Neural cell (in vitro differentiated cells): ENCODE measurements at regions not wholly inside any gene's neighbourhood (a gene's known extent, or its start where the extent isn't known, plus 50 kb on each side); places are given as distances from the start of the nearest gene placed in this dataset.

Experiments used
- H2AFZ ChIP-seq: fragments of 200-600, 300-800 bp; sonication (generic), shearing (Covaris generic); 2 replicates; pipeline ENCODE4 v1.6.0; 2014; ENCODE audit warnings: low read depth, mild to moderate bottlenecking, antibody characterized with exemption, low read length, moderate library complexity
- H3F3A ChIP-seq: fragments of 200-600 bp; shearing (Covaris generic); 2 replicates; pipeline ENCODE4 v1.6.1; 2016; ENCODE audit warnings: mild to moderate bottlenecking, moderate library complexity, mixed read lengths, antibody characterized with exemption, low read length; ENCODE audit not compliant: insufficient read depth, poor library complexity, severe bottlenecking
- H3K27ac ChIP-seq: fragments of 200-600, 300-800 bp; sonication (generic), shearing (Covaris generic); 2 replicates; pipeline ENCODE4 v1.5.1; 2014; ENCODE audit warnings: mild to moderate bottlenecking, low read length, moderate library complexity
- H3K27me3 ChIP-seq: fragments of 300-800, 200-600 bp; sonication (generic), shearing (Covaris generic); 2 replicates; pipeline ENCODE4 v1.6.0; 2014; ENCODE audit warnings: mild to moderate bottlenecking, low read depth, low read length, moderate library complexity; ENCODE audit not compliant: insufficient read depth
- H3K36me3 ChIP-seq: fragments of 300-800, 200-600 bp; sonication (generic), shearing (Covaris generic); 2 replicates; pipeline ENCODE4 v1.5.1; 2014; ENCODE audit warnings: mild to moderate bottlenecking, antibody characterized with exemption, low read length, moderate library complexity; ENCODE audit not compliant: insufficient read depth
- H3K4me2 ChIP-seq: fragments of 300-800, 200-600 bp; sonication (generic), shearing (Covaris generic); 2 replicates; pipeline ENCODE4 v1.6.0; 2014; ENCODE audit warnings: mild to moderate bottlenecking, low read length
- H3K4me3 ChIP-seq: fragments of 300-800, 200-600 bp; sonication (generic), shearing (Covaris generic); 2 replicates; pipeline ENCODE4 v1.5.1; 2014; ENCODE audit warnings: mild to moderate bottlenecking, low read length, moderate library complexity
- H3K79me2 ChIP-seq: fragments of 200-600 bp; shearing (Covaris generic); replicated peaks from 2 replicates; pipeline ENCODE4 v1.6.0; 2014; ENCODE audit warnings: mild to moderate bottlenecking, low read length, moderate library complexity; ENCODE audit not compliant: insufficient read depth
- H3K9ac ChIP-seq: fragments of 300-800, 200-600 bp; sonication (generic), shearing (Covaris generic); 2 replicates; pipeline ENCODE4 v1.6.1; 2016; ENCODE audit warnings: mild to moderate bottlenecking, low read length, mixed read lengths
- H3K9me2 ChIP-seq: fragments of 200-600 bp; shearing (Covaris generic); 2 replicates; pipeline ENCODE4 v1.6.1; 2016; ENCODE audit warnings: mild to moderate bottlenecking, low read length, mixed read lengths; ENCODE audit not compliant: insufficient read depth
- H3K9me3 ChIP-seq: fragments of 200-600, 300-800 bp; sonication (generic), shearing (Covaris generic); 2 replicates; pipeline ENCODE4 v1.6.1; 2016; ENCODE audit warnings: mild to moderate bottlenecking, mixed run types, low read length, moderate library complexity, mixed read lengths
- H4K20me1 ChIP-seq: fragments of 200-600 bp; shearing (Covaris generic); 2 replicates; pipeline ENCODE4 v1.6.1; 2016; ENCODE audit warnings: mild to moderate bottlenecking, mixed run types; ENCODE audit not compliant: insufficient read depth
- EP300 ChIP-seq: fragments of 450-650 bp; conservative IDR thresholded peaks from 2 replicates; pipeline ENCODE4 v1.6.1; 2014; ENCODE audit warnings: antibody characterized with exemption, mild to moderate bottlenecking, moderate library complexity; ENCODE audit not compliant: poor library complexity, severe bottlenecking
- EZH2 ChIP-seq: fragments of 200-600, 300-800 bp; shearing (Covaris generic), sonication (generic); IDR thresholded peaks from 2 replicates; pipeline ENCODE4 v1.6.1; 2014; ENCODE audit warnings: antibody characterized with exemption, low read length, borderline replicate concordance, mild to moderate bottlenecking; ENCODE audit not compliant: insufficient read depth, poor library complexity, severe bottlenecking
- MXI1 ChIP-seq: fragments of 450-650 bp; conservative IDR thresholded peaks from 2 replicates; pipeline ENCODE4 v1.6.1; 2014; ENCODE audit warnings: antibody characterized with exemption, mild to moderate bottlenecking; ENCODE audit not compliant: poor library complexity, severe bottlenecking
- POLR2AphosphoS5 ChIP-seq: IDR thresholded peaks from 2 replicates; pipeline ENCODE4 v1.6.1; 2012
- RAD21 ChIP-seq: fragments of 450-650 bp; conservative IDR thresholded peaks from 2 replicates; pipeline ENCODE4 v1.6.1; 2014; ENCODE audit warnings: antibody characterized with exemption, mild to moderate bottlenecking, moderate library complexity
- SMC3 ChIP-seq: fragments of 450-650 bp; conservative IDR thresholded peaks from 2 replicates; pipeline ENCODE4 v1.6.1; 2014; ENCODE audit warnings: antibody characterized with exemption, mild to moderate bottlenecking, moderate library complexity; ENCODE audit not compliant: poor library complexity
- TAF1 ChIP-seq: IDR thresholded peaks from 2 replicates; pipeline ENCODE4 v1.6.1; 2012; ENCODE audit warnings: low read depth
- TF ChIP-seq, protein P1 (sequence below): fragments of 450-650 bp; IDR thresholded peaks from 2 replicates; pipeline ENCODE4 v1.5.1; 2014; ENCODE audit warnings: antibody characterized with exemption, mild to moderate bottlenecking, moderate library complexity; ENCODE audit not compliant: poor library complexity, severe bottlenecking
- TF ChIP-seq, protein P2 (sequence below): IDR thresholded peaks from 2 replicates; pipeline ENCODE4 v1.6.1; 2012; ENCODE audit warnings: borderline replicate concordance

DNA sequence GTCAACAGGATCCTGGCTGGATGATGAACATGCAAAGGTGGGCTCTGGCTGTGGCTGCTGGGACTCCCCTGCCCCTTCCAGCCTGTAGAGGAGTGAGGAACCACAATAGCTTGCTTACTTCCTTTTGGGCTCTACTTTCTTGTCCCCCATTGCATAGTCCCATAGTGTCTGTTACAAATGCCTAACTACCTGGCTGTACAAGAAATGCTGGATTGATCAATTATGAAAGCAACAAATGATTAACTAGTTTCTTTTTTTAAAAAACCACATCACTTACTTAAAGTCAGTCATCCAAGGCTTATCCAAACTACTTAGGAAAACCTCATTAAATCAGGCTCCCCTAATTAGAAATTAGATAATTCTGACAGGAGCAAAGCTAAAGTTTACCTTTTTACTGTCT lies 514.1 kb upstream of the PKN2 start:
- Histone ChIP-seq H3K4me2 (no peak overlapping the region), H3F3A (no peaks in the 10 kb centered on the region), H3K27ac (no peak overlapping the region), H3K27me3 (no peaks in the 10 kb centered on the region), H3K36me3 (no peaks in the 10 kb centered on the region), H3K9me3 (no peaks in the 10 kb centered on the region), H4K20me1 (no peaks in the 10 kb centered on the region), H3K9me2 (no peaks in the 10 kb centered on the region), H3K4me3 (no peak overlapping the region), H2AFZ (no peak overlapping the region), H3K79me2 (no peaks in the 10 kb centered on the region), H3K9ac (no peak overlapping the region)
- no peak for TF ChIP-seq SMC3
- TF ChIP-seq, protein P1, sequence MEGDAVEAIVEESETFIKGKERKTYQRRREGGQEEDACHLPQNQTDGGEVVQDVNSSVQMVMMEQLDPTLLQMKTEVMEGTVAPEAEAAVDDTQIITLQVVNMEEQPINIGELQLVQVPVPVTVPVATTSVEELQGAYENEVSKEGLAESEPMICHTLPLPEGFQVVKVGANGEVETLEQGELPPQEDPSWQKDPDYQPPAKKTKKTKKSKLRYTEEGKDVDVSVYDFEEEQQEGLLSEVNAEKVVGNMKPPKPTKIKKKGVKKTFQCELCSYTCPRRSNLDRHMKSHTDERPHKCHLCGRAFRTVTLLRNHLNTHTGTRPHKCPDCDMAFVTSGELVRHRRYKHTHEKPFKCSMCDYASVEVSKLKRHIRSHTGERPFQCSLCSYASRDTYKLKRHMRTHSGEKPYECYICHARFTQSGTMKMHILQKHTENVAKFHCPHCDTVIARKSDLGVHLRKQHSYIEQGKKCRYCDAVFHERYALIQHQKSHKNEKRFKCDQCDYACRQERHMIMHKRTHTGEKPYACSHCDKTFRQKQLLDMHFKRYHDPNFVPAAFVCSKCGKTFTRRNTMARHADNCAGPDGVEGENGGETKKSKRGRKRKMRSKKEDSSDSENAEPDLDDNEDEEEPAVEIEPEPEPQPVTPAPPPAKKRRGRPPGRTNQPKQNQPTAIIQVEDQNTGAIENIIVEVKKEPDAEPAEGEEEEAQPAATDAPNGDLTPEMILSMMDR = no peak
- TF ChIP-seq, protein P2, sequence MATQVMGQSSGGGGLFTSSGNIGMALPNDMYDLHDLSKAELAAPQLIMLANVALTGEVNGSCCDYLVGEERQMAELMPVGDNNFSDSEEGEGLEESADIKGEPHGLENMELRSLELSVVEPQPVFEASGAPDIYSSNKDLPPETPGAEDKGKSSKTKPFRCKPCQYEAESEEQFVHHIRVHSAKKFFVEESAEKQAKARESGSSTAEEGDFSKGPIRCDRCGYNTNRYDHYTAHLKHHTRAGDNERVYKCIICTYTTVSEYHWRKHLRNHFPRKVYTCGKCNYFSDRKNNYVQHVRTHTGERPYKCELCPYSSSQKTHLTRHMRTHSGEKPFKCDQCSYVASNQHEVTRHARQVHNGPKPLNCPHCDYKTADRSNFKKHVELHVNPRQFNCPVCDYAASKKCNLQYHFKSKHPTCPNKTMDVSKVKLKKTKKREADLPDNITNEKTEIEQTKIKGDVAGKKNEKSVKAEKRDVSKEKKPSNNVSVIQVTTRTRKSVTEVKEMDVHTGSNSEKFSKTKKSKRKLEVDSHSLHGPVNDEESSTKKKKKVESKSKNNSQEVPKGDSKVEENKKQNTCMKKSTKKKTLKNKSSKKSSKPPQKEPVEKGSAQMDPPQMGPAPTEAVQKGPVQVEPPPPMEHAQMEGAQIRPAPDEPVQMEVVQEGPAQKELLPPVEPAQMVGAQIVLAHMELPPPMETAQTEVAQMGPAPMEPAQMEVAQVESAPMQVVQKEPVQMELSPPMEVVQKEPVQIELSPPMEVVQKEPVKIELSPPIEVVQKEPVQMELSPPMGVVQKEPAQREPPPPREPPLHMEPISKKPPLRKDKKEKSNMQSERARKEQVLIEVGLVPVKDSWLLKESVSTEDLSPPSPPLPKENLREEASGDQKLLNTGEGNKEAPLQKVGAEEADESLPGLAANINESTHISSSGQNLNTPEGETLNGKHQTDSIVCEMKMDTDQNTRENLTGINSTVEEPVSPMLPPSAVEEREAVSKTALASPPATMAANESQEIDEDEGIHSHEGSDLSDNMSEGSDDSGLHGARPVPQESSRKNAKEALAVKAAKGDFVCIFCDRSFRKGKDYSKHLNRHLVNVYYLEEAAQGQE = no peak

DNA sequence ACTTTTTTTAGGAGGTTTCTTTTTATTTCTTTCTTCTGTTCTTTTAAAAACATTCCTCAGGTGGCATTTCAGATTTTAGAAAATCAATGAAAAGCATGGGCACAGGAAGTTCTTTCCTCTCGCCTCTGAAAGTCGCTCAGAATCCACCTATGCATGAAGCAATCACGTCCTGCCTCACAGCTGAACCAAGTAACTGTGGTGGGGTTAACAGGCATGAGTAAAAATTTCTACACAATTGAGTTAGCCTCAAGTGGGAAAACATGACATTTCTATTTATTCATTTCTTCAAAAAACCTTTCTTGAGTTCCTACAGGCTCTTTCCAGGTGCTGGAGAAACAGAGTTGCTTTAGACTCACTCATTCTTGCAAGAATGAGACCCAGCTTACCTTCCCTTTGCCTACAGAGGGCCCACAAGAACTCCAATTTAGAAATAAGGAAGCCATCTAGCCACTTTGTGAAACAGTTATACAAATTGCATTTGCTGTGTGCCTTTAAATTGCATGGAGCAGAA lies 508.9 kb upstream of the PKN2 start:
- no peaks in the 10 kb centered on the region for H4K20me1 ChIP-seq
- H3K79me2 ChIP-seq = no peaks in the 10 kb centered on the region
- H3K27me3 ChIP-seq = no peaks in the 10 kb centered on the region
- H3K4me3 ChIP-seq = no peak overlapping the region
- no peaks in the 10 kb centered on the region for H3K9me3 ChIP-seq
- TF ChIP-seq MXI1 (no peak), POLR2AphosphoS5 (no peak), SMC3 (no peak), TAF1 (no peak), EZH2 (no peak), EP300 (no peak), RAD21 (no peak)
- TF ChIP-seq, protein P2 = no peak
- TF ChIP-seq, protein P1 = no peak
- H3K4me2 ChIP-seq = no peak overlapping the region
- H3K9me2 ChIP-seq = no peaks in the 10 kb centered on the region
- H3K36me3 ChIP-seq = no peaks in the 10 kb centered on the region
- no peaks in the 10 kb centered on the region for H3F3A ChIP-seq
- H3K9ac ChIP-seq = no peak overlapping the region
- no peak overlapping the region for H3K27ac ChIP-seq
- no peak overlapping the region for H2AFZ ChIP-seq
